GM18907 (cell line): ENCODE measurements at regions not wholly inside any gene's neighbourhood (a gene's known extent, or its start where the extent isn't known, plus 50 kb on each side); places are given as distances from the start of the nearest gene placed in this dataset.

ENCODE experiments used
- ATAC-seq: cut with Tn5 transposase; IDR thresholded peaks from one replicate; pipeline ENCODE4 v1.9.1; 2021; ENCODE audit warnings: mild to moderate bottlenecking, moderate library complexity; ENCODE audit not compliant: unreplicated experiment

- ATAC-seq = no peak
These were observed 250.2 kb downstream of the PLA2G4A start for GRCh38 chr1:187078916-187079315.

- ATAC-seq = no peak
These were observed 250.6 kb downstream of the PLA2G4A start for GRCh38 chr1:187079330-187079729.

GRCh38 chr1:187091666-187092065 lies 262.9 kb downstream of the PLA2G4A start:
- no peak for ATAC-seq

- ATAC-seq = no peak
These were observed 263.4 kb downstream of the PLA2G4A start for GRCh38 chr1:187092104-187092503.

GRCh38 chr1:187096689-187097088 lies 267.9 kb downstream of the PLA2G4A start:
- no peak for ATAC-seq

- no peak for ATAC-seq
These were observed 281.6 kb downstream of the PLA2G4A start for GRCh38 chr1:187110351-187110750.

- no peak for ATAC-seq
These were observed 286.0 kb downstream of the PLA2G4A start for GRCh38 chr1:187114792-187115191.

GRCh38 chr1:187121661-187122060 lies 292.9 kb downstream of the PLA2G4A start:
- ATAC-seq = no peak

GRCh38 chr1:187122566-187122965 lies 293.8 kb downstream of the PLA2G4A start:
- no peak for ATAC-seq

GRCh38 chr1:187129132-187129531 lies 300.4 kb downstream of the PLA2G4A start:
- no peak for ATAC-seq

- no peak for ATAC-seq
These were observed 315.0 kb downstream of the PLA2G4A start for GRCh38 chr1:187143783-187144182.

- ATAC-seq = no peak
These were observed 317.6 kb downstream of the PLA2G4A start for GRCh38 chr1:187146388-187146787.

GRCh38 chr1:187151555-187151954 lies 322.8 kb downstream of the PLA2G4A start:
- no peak for ATAC-seq

- no peak for ATAC-seq
These were observed 324.3 kb downstream of the PLA2G4A start for GRCh38 chr1:187153047-187153446.

GRCh38 chr1:187157115-187157514 lies 328.4 kb downstream of the PLA2G4A start:
- no peak for ATAC-seq

- no peak for ATAC-seq
These were observed 328.8 kb downstream of the PLA2G4A start for GRCh38 chr1:187157552-187157951.

- no peak for ATAC-seq
These were observed 338.8 kb downstream of the PLA2G4A start for GRCh38 chr1:187167555-187167954.

- no peak for ATAC-seq
These were observed 339.5 kb downstream of the PLA2G4A start for GRCh38 chr1:187168297-187168696.

- ATAC-seq = peak; percentile 76
These were observed 356.6 kb downstream of the PLA2G4A start for GRCh38 chr1:187185389-187185788.

- ATAC-seq = no peak
These were observed 368.9 kb downstream of the PLA2G4A start for GRCh38 chr1:187197685-187198084.

GRCh38 chr1:187203257-187203656 lies 374.5 kb downstream of the PLA2G4A start:
- ATAC-seq = no peak

GRCh38 chr1:187212377-187212776 lies 383.6 kb downstream of the PLA2G4A start:
- ATAC-seq = no peak

GRCh38 chr1:187226396-187226795 lies 397.6 kb downstream of the PLA2G4A start:
- no peak for ATAC-seq

GRCh38 chr1:187228790-187229189 lies 400.0 kb downstream of the PLA2G4A start:
- no peak for ATAC-seq
